ENCODE measurements at regions not wholly inside any gene's neighbourhood (a gene's known extent, or its start where the extent isn't known, plus 50 kb on each side); places are given as distances from the start of the nearest gene placed in this dataset.

DNA sequence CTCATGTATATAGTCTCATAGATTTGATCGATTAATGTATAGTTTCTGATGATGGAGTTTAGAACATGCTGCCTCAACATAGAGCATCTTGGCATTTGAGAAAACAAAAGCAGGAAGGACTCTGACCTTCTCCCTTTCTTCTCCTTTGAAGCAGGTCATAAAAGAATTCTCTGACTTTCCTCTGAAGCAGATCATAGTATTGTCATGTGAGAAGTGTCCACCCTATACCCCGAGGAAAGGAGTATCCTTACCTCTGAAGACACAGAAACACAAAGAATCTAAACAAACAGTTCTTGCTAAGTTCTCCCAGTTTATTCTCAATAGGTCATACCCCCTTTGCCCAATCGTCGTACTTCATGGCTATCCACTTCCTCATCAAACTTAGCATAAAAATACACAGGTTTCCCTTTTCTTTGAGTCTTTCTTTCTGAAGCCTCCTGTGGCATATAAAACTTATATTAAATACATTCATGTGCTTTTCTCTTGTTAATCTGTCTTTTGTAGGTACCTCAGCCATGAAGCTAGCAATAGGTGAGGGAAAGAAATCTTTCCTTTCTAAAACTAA is 194.9 kb downstream of the REEP3 start:
- no peak overlapping the region for H3K9ac ChIP-seq (ENCODE audit: low read depth, low read length)
- H3K9me3 ChIP-seq (ENCODE audit: control insufficient read depth, insufficient read depth, low read length): no peaks in the 10 kb centered on the region
- no peaks in the 10 kb centered on the region; the same call in 1 of the 2 replicates for H3K36me3 ChIP-seq (ENCODE audit: insufficient read depth, low read length)
- H3K4me1 ChIP-seq (ENCODE audit: insufficient read depth, low read length): peaks cover 64% of the 10 kb centered on the region

DNA sequence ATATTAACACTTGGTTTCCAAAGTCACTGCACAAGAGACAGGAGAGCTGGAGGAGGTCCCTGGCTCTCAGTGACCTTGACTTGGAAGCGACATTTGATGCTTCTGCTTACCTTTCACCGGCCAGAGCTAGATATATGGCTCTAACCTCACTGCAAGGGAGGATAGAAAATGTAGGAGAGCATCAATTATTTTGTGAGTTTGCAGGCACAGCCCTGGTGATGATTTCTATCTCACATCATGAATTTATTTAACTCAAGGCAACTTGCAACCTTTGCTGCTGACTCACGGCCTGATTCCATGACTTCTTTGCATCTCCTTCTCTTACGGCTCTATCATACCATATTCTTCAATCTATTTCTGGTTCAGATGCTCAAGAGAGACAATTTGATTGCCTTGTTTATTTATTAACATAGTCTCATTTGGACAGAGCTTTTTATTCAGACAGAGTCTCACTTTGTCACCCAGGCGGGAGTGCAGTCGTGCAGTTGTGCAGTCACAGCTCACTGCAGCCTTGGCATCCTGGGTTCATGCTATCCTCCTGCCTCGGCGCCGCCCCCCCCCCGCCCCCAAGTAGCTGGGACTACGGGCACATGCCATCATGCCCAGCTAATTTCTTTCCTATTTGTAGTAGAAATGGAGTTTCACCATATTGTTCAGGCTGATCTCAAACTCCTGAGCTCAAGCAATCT is 196.0 kb downstream of the REEP3 start:
- H3K36me3 ChIP-seq (ENCODE audit: insufficient read depth, low read length): no peaks in the 10 kb centered on the region; the same call in 1 of the 2 replicates

DNA sequence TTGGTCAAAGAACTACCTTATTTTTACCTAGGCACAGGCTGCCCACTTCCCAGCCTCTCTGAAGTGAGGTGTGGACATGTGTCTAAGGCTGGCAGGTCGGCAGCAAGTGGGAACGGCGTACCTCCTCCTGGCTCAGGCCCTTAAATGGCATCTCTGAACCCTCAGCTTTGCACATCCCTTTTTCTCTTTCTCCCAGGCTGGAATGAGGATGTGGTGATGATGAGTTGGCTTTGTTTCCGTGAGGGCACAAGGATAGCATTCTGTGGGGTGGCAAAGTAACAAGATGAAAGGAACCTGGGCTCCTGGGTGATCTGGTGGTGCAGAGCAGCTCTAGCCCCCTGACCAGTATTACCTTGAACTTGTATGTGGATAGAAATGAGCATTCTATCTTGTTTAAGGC is 196.8 kb downstream of the REEP3 start:
- peaks cover 45% of the 10 kb centered on the region for H3K4me1 ChIP-seq (ENCODE audit: insufficient read depth, low read length)
- H3K9me3 ChIP-seq (ENCODE audit: control insufficient read depth, insufficient read depth, low read length): no peaks in the 10 kb centered on the region
- H3K36me3 ChIP-seq (ENCODE audit: insufficient read depth, low read length): no peaks in the 10 kb centered on the region; the same call in 1 of the 2 replicates
- H3K9ac ChIP-seq (ENCODE audit: low read depth, low read length): no peak overlapping the region

More for the DNA sequence above, 196.0 kb downstream of the REEP3 start:
- Histone ChIP-seq H3K9me3 (ENCODE audit: control insufficient read depth, insufficient read depth, low read length) (no peaks in the 10 kb centered on the region), H3K4me1 (ENCODE audit: insufficient read depth, low read length) (peaks cover 54% of the 10 kb centered on the region), H3K9ac (ENCODE audit: low read depth, low read length) (no peak overlapping the region)

DNA sequence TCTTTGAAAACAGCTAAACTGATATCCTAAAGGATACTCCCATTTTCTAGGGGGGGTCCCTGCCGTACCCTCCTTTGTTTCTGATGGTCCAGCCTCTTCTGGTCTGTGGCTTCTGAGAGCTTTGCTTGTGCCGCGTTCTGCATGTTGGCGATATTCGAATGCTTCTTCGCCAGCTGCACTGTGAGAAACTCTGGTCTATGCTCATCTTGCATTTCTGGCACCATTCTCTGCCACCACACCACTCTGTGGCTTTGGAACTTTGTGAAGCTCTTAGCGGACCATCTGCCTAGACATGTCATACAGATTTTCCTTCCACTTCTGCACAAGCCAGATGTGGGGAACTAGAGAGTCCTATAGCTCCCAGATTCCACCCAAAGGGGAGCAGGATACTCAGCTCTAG is 197.2 kb downstream of the REEP3 start:
- H3K4me1 ChIP-seq (ENCODE audit: insufficient read depth, low read length): peaks cover 45% of the 10 kb centered on the region
- no peaks in the 10 kb centered on the region; the same call in 1 of the 2 replicates for H3K36me3 ChIP-seq (ENCODE audit: insufficient read depth, low read length)
- no peaks in the 10 kb centered on the region for H3K9me3 ChIP-seq (ENCODE audit: control insufficient read depth, insufficient read depth, low read length)
- no peak overlapping the region for H3K9ac ChIP-seq (ENCODE audit: low read depth, low read length)

DNA sequence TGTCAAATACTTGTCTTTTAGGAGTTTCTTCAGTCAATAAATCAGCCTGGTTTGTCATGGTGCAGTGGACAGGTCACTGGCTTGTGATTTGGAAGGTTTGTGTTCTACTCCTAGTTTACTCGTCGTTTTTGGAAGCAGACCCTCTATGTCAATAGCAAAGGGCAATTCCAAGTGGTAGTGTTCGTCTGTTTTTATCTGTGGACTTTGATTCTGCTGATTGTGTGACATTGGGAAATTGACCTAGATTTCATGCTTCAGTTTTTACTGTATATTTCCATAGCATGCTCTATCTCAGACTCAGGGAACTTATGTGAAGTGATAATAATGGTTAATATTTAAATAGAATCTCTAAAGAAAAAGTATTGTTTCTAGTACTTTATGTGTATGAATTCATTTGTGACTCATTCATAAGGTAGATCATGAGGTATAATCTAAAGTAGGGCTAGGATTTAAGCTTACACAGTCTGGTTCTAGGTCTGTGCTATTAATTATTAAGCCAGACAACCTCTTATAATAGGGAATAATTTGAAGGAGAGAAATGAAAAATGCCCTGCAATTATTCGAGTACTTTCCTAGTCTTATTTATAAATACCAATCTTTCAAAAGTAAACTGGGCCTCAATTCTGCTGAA is 198.1 kb downstream of the REEP3 start:
- Histone ChIP-seq H3K9me3 (ENCODE audit: control insufficient read depth, insufficient read depth, low read length) (no peaks in the 10 kb centered on the region), H3K4me1 (ENCODE audit: insufficient read depth, low read length) (peaks cover 37% of the 10 kb centered on the region), H3K9ac (ENCODE audit: low read depth, low read length) (no peak overlapping the region)

DNA sequence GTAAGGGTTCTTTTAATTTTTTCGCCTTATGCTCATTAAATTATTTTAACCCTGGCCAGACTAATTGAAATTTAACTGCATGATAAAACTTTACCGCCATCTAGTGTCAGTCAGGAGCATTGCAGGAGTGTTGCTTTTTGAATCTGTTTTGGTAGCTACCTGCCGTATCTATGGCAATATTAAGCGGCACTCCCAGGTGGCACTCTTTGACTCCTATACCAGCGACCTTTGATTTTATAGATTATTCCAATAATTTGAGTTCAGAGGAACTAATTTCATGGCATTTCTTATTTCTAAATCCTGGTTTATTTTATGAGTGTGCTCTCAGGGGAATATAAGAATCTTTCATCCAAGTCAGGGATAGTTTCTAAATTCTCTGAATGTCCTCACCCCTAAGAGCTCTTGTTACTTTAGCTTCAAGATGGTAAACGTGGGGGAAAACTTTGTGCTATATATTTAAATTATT is 198.9 kb downstream of the REEP3 start:
- Histone ChIP-seq H3K9ac (ENCODE audit: low read depth, low read length) (no peak overlapping the region), H3K4me1 (ENCODE audit: insufficient read depth, low read length) (peaks cover 32% of the 10 kb centered on the region), H3K9me3 (ENCODE audit: control insufficient read depth, insufficient read depth, low read length) (no peaks in the 10 kb centered on the region), H3K36me3 (ENCODE audit: insufficient read depth, low read length) (no peaks in the 10 kb centered on the region; the same call in 1 of the 2 replicates)

More for the DNA sequence above, 198.1 kb downstream of the REEP3 start:
- H3K36me3 ChIP-seq (ENCODE audit: insufficient read depth, low read length): no peaks in the 10 kb centered on the region; the same call in 1 of the 2 replicates

DNA sequence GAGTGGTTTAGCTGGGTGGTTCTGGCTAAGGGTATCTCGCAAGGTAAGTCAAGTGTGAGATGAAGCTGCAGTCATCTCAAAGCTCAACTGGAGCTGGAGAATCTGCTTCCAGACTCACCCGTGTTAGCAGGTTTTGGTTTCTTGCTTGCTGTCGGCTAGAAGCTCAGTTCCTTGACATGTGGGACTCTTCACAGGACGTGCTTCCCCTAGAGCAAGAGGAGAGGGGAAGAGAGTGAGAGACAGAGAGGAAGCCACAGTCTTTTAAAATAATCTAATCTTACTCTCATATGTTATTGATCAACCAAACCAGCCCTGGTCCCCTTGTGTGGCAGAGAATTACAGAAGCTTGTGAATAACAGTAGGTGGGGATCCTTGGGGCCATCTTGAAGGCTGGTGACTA is 199.5 kb downstream of the REEP3 start:
- Histone ChIP-seq H3K36me3 (ENCODE audit: insufficient read depth, low read length) (no peaks in the 10 kb centered on the region; the same call in 1 of the 2 replicates), H3K9ac (ENCODE audit: low read depth, low read length) (no peak overlapping the region), H3K4me1 (ENCODE audit: insufficient read depth, low read length) (peaks cover 32% of the 10 kb centered on the region), H3K9me3 (ENCODE audit: control insufficient read depth, insufficient read depth, low read length) (no peaks in the 10 kb centered on the region)

DNA sequence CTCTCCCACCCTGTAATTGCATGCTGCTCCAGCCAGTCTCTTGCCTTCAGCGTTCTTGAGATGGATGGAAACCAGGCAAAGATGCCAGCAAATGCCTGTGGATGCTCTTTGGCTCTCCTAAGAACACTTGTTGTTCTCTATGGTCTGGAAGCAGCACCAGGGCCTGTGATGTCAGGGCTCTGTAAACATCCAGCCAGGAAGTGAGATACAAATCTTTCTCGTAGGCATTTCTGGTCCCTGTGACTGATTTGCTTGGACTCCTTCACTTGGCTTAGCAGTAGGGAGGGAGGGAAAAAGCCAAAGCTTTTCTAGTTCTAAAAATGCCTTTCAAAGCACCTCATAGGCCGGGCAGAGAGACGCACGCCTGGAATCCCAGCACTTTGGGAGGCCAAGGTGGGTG is 201.3 kb downstream of the REEP3 start:
- Histone ChIP-seq H3K4me1 (ENCODE audit: insufficient read depth, low read length) (peaks cover 19% of the 10 kb centered on the region), H3K9ac (ENCODE audit: low read depth, low read length) (no peak overlapping the region), H3K9me3 (ENCODE audit: control insufficient read depth, insufficient read depth, low read length) (no peaks in the 10 kb centered on the region), H3K36me3 (ENCODE audit: insufficient read depth, low read length) (no peaks in the 10 kb centered on the region)

DNA sequence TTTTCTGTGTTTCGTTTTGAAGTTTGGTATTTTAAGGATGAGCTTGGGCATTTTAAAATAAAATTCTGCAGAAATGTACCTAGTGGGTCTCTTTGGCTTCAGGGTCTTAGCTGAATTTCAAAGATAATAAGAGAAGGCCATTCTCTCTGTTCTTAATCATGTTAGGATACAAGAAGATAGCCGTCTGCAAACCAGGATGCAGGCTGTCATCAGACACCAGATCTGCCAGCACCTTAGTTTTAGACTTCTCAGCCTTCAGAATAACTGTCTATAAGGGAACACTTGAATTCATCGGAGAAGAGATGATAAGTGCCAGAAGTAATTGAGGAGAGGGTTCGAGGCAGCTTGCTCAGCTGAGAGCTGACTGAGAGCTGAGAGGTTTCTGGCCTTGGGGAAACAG is 202.1 kb downstream of the REEP3 start:
- no peaks in the 10 kb centered on the region for H3K36me3 ChIP-seq (ENCODE audit: insufficient read depth, low read length)
- H3K4me1 ChIP-seq (ENCODE audit: insufficient read depth, low read length): peaks cover 14% of the 10 kb centered on the region
- H3K9me3 ChIP-seq (ENCODE audit: control insufficient read depth, insufficient read depth, low read length): no peaks in the 10 kb centered on the region
- H3K9ac ChIP-seq (ENCODE audit: low read depth, low read length): no peak overlapping the region

DNA sequence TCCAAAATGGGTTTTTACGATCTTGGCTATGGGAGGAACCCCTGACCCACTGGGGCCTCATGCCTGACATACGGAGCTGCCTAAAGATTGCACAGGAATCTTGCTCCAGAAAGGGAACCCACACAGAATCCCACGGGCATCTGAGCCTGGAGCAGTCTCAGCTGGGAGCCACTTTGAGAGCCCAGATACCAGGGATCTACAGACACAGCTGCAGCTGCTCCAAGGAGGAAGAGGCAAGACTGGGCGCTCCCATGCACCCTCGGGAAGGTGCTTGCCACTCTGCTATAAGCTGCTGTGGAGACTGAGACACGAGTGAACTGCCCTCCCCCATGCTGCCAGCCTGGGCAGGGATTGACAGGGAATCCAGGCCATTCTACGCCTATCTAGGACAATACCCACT is 202.5 kb downstream of the REEP3 start:
- Histone ChIP-seq H3K9me3 (ENCODE audit: control insufficient read depth, insufficient read depth, low read length) (no peaks in the 10 kb centered on the region), H3K9ac (ENCODE audit: low read depth, low read length) (no peak overlapping the region), H3K36me3 (ENCODE audit: insufficient read depth, low read length) (no peaks in the 10 kb centered on the region), H3K4me1 (ENCODE audit: insufficient read depth, low read length) (peaks cover 10% of the 10 kb centered on the region)

DNA sequence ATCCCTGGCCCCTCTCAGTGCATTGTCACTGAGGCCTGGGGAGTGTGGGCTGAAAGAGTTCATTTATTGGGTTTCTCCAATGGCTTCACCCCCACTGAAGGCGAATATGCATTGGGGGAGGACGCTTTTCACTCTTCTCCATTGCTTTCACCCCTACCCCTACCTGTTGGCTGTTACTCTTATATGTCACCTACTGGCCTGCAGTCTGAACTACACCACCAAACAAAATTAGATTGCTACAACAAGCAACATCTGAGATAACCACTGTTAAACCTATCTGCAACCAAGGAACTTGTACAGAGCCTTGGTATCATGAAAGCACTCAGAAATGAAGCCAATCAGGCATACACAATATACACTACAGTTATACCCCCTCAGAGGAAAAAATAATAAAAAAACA is 203.7 kb downstream of the REEP3 start:
- no peaks in the 10 kb centered on the region for H3K9me3 ChIP-seq (ENCODE audit: control insufficient read depth, insufficient read depth, low read length)
- H3K36me3 ChIP-seq (ENCODE audit: insufficient read depth, low read length): no peaks in the 10 kb centered on the region
- no peak overlapping the region for H3K9ac ChIP-seq (ENCODE audit: low read depth, low read length)
- H3K4me1 ChIP-seq (ENCODE audit: insufficient read depth, low read length): no peaks in the 10 kb centered on the region; the same call in 1 of the 2 replicates

DNA sequence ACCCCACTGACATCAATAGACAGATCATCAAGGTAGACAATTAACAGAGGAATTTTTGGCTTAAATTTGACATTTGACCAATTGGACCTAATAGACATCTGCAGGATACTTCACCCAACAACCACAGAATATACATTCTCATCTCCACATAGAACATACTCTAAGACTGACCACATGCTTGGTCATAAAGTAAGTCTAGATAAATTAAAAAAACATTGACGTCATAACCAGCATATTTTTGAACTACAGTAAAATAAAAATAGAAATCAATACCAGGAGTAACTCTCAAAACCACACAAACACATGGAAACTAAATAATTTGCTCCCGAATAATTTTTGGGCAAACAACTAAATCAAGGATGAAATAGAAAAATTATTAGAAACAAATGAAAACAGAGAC is 205.7 kb downstream of the REEP3 start:
- Histone ChIP-seq H3K36me3 (ENCODE audit: insufficient read depth, low read length) (no peaks in the 10 kb centered on the region), H3K4me1 (ENCODE audit: insufficient read depth, low read length) (no peaks in the 10 kb centered on the region; the same call in 1 of the 2 replicates), H3K9me3 (ENCODE audit: control insufficient read depth, insufficient read depth, low read length) (no peaks in the 10 kb centered on the region), H3K9ac (ENCODE audit: low read depth, low read length) (no peak overlapping the region)

DNA sequence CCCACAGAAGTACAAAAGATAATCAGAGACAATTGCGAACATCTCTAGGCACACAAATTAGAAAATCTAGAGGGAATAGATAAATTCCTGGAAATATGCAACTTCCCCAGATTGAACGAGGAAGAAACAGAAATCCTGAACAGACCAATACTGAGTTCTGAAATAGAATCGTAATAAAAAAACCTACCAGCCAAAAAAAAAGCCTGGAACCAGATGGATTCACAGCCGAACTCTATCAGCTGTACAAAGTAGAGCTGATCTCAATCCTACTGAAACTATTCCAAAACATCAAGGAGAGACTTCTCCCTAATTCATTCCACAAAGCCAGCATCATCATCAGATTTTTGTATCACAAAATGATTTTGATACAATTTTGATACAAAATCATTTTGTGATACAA is 206.4 kb downstream of the REEP3 start:
- Histone ChIP-seq H3K9me3 (ENCODE audit: control insufficient read depth, insufficient read depth, low read length) (no peaks in the 10 kb centered on the region), H3K4me1 (ENCODE audit: insufficient read depth, low read length) (no peaks in the 10 kb centered on the region), H3K36me3 (ENCODE audit: insufficient read depth, low read length) (no peaks in the 10 kb centered on the region), H3K9ac (ENCODE audit: low read depth, low read length) (no peak overlapping the region)

DNA sequence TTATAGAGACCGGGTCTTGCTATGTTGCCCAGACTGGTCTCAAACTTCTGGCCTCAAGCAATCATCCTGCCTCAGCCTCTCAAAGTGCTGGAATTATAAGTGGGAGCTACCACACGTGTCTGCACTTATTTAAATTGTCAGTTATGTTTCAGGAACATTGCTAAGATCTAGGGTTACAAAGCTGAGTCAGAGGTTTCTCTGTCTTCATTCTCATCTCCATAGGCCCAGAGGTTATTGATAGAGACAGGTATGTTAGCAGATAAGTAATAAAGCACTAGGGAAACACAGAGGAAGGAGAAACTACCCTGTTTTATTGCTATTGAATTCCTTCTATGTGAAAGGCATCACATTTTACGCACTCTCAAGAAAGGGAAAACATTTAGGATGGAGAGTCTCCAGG is 214.1 kb downstream of the REEP3 start:
- H3K4me1 ChIP-seq (ENCODE audit: insufficient read depth, low read length): no peaks in the 10 kb centered on the region; the same call in 1 of the 2 replicates
- no peak overlapping the region for H3K9ac ChIP-seq (ENCODE audit: low read depth, low read length)
- no peaks in the 10 kb centered on the region for H3K9me3 ChIP-seq (ENCODE audit: control insufficient read depth, insufficient read depth, low read length)
- no peaks in the 10 kb centered on the region for H3K36me3 ChIP-seq (ENCODE audit: insufficient read depth, low read length)

DNA sequence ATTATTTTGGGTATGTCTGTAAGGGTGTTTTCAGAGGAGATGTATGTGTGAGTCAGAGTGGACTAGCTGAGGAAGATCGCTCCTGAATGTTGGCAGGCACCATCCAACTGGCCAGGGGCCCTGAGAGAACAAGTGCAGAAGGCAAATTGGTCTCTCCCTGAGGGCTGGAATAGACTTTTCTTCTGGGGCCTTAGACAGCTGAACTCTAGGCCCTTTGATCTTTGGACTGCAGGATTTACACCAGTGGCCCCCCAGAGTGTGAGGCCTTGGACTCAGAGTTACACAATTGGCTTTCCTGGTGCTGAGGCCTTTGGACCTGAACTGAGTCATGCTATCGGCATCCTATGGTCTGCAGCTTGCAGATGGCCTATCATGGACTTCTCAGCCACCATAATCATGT is 217.2 kb downstream of the REEP3 start:
- H3K9ac ChIP-seq (ENCODE audit: low read depth, low read length): no peak overlapping the region
- H3K36me3 ChIP-seq (ENCODE audit: insufficient read depth, low read length): no peaks in the 10 kb centered on the region
- no peaks in the 10 kb centered on the region for H3K9me3 ChIP-seq (ENCODE audit: control insufficient read depth, insufficient read depth, low read length)

More for the DNA sequence above, 217.2 kb downstream of the REEP3 start:
- H3K4me1 ChIP-seq (ENCODE audit: insufficient read depth, low read length): peaks cover 4% of the 10 kb centered on the region; the same call in 1 of the 2 replicates

All from ES-I3 (cell line).